MM.1S (cell line): ENCODE measurements at regions not wholly inside any gene's neighbourhood (a gene's known extent, or its start where the extent isn't known, plus 50 kb on each side); places are given as distances from the start of the nearest gene placed in this dataset.

Experiments
- CTCF ChIP-seq: fragments of 300-600 bp; sonication (generic); IDR thresholded peaks from 2 replicates; pipeline ENCODE4 v1.5.1; 2016; ENCODE audit warnings: antibody characterized with exemption, low read length, mixed read lengths
- EZH2 ChIP-seq: fragments of 300-600 bp; sonication (generic); optimal IDR thresholded peaks from 2 replicates; pipeline ENCODE3; 2017; ENCODE audit warnings: low read depth, mild to moderate bottlenecking, antibody characterized with exemption, low read length, mixed read lengths

GRCh38 chr7:52320610-52321009 is 714.8 kb upstream of the POM121L12 start:
- TF ChIP-seq CTCF = no peak
- TF ChIP-seq EZH2 = no peak
